NOMO-1 treated with dmso at 0.1 percent for 144 hours (cell line): ENCODE measurements at regions not wholly inside any gene's neighbourhood (a gene's known extent, or its start where the extent isn't known, plus 50 kb on each side); places are given as distances from the start of the nearest gene placed in this dataset.
"Not testable (repeated sequence)": the region's sequence is repeated elsewhere in the genome, so short reads cannot be mapped to it uniquely, and the experiment has no call there.

Experiments used
- DNase-seq: peaks from one replicate; lab custom pipeline; 2025; ENCODE audit not compliant: unreplicated experiment; lab: John Stamatoyannopoulos, UW

DNA sequence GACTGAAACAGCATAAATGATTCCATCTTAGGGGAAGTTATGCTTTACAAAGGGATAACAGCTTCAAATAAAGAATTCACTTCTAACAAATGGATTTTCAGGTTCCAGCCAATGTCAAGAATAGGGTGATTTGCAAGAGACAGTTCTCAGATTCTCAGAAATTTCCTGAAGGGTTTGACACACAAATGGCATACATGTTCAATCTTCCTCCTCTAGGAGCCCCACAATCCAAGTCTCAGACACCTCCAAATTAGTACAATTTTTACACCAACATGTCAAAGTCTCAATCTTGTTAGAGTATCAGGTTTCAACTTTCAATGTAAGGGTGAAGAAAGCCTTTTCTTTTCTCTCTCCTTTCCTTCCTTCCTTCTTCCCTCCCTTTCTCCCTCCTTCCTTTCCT is 996.6 kb downstream of the TLE1 start:
- no peak for DNase-seq

DNA sequence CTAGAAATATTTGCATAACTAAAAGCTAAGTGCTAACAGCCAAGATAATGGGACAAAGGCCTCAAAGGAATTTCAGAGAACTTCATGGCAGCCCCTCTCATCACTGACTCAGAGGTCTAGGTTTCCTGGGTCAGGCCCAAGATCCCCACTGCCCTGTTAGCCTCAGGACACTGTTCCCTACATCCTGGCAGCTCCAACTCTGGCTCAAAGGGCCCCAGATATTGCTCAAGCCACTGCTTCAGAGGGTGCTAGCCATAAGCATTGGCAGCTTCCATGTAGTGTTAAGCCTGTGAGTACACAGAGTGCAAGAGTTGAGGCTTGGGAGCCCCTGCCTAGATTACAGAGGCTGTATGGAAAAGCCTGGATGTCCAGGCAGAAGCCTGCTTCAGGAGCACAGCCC is 998.1 kb downstream of the TLE1 start:
- DNase-seq = no peak

DNA sequence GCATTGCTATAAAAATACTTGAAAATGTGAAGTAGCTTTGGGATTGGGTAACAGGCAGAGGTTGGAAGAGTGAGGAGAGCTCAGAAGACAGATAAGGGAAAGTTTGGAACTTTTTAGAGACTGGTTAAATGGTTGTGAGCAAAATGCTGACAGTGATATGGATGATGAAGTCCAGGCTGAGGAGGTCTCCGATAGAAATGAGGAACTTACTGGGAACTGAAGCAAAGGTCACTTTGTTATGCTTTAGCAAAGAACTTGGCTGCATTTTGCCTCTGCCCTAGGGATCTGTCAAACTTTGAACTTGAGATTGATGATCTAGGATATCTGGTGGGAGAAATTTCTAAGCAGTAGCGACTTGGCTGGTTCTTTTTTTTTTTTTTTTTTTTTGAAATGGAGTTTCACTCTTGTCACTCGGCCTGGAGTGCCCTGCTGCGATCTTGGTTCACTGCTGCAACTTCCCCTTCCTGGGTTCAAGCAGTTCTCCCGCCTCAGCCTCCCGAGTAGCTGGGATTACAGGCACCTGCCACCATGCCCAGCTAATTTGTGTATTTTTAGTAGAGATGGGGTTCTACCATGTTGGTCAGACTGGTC is 998.9 kb downstream of the TLE1 start:
- no peak for DNase-seq

DNA sequence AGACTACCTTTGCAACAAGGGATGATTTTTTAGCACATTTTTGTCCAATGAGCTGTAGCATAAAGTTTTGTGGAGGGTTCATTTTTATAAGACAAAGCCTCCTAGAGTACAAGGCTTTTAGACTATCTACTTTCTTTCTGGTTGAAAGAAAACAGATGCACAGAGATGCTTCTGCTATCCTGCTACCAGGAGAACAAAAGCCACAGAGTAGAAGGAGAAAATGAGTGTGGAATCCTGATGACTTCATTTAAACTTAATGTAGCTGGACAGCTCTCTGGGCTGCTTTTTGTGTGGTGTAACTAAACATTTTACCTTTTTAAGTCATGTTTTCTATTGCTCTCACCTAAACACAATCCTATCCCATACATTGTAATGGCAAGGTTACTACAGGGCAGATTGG is 1009.4 kb downstream of the TLE1 start:
- DNase-seq = no peak

DNA sequence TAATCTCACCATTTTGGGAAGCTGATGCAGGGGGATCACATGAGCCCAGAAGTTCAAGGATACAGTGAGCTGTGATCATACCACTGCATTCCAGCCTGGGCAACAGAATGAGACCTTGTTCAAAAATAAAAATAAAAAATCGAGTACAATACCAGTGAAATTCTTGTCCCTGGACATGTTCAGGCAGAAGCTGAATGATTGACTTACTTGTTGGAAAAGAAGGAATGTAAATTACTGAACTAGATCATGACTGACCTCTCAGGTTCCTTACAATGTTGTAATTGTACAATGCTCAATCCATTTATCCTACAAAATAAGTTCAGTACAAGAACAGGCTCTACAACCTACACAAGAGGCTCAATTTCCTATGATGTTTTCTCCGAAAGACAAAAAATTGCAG is 1010.4 kb downstream of the TLE1 start:
- no peak for DNase-seq

DNA sequence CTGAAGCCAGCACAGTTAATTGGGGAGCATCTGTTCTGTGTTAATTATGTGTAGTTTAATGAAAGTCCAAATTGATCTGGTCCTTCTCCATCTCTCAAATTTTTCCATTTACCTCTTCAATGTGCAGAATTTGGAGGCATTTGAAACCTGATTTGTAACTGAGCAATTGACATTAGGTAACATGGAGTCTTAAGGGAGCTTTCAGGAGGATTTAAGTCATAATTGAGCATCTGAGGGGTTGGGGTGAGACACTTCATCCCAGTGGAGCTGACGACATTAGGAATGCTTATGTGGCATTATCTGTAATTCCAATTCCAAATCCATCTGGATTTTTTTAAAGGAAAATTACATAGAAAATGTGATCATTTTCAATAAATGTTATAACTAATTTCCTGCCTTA is 1015.9 kb downstream of the TLE1 start:
- no peak for DNase-seq

DNA sequence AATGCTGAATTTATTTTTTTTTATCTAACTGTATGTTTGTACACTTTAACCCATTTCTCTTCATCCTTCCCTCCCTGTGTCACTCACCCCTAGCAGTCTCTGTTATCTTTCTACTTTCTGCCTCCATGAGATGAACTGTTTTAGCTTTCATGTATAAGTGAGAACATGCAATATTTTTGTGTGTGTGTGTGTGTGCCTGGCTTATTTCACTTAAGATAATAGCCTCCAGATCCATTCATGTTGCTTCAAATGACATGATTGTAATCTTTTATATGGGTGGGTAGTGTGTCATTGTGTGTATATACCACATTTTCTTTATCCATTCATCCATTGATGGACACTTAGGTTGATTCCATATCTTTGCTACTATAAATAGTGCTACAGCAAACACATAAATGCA is 1023.9 kb downstream of the TLE1 start:
- no peak for DNase-seq

DNA sequence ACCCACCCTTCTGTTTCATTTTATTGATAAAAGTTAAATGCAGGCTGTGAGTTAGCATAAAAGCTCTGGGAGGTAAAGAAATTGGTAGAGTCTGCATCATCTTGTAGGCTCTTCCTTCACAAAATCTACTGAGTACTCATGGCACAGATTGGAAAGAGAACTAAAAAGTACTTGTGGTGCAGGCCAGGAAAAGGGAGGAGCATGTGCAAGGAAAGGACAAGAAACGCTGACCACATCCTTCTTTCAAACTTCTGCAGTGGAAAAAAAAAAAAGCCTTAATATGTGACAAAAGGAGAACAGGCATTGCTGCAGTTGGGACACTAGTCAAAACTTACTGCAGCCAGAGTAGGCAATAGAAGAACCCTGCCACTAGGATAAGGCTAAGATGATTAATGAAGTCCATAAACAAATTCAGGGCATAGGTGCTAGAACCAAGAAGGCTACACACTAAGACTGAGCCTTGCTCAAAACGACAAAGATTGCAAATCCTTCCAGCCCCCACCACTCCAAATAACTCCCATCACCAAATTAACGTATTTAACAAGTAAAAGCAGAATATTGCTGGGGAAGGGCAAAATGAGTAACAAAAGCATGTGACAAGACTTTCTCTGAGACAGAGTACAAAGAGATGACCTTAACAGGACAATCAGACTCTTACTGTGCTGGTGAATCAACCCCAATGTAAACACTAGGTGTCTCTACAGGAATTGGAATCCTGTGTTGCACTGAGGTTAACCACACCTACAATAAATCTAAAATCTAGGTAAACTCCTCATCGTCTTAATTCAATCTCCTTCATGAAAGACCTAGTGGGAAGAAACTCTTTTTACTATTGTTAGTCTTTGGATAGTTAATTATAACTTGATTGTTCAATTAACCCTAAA is 1024.8 kb downstream of the TLE1 start:
- no peak for DNase-seq

DNA sequence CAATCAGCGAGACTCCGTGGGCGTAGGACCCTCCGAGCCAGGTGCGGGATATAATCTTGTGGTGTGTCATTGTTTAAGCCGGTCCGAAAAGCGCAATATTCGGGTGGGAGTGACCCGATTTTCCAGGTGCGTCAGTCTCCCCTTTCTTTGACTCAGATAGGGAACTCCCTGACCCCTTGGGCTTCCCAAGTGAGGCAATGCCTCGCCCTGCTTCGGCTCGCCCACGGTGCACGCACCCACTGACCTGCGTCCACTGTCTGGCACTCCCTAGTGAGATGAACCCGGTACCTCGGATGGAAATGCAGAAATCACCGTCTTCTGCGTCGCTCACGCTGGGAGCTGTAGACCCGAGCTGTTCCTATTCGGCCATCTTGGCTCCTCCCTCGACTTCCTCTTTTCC is 1029.6 kb downstream of the TLE1 start:
- DNase-seq = not testable (repeated sequence)

DNA sequence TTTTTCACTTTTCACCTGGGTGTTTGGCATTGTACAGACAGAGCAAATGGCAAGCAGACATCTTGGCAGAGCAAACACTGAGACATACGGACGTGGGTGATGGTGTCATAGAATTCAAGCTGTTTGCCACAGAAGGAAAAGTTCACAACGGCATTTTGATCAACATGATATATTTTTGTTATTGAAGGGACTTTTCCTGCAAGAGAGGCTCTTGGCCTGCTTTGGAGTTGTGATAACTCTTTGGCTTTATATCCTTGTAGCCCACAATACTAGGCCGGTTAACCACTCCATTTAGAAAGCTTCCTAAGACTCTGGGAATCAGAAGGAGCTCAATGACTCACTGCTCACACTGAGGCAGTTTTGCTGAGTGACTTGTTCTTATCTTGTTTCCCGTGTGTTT is 1038.3 kb downstream of the TLE1 start:
- DNase-seq = no peak

DNA sequence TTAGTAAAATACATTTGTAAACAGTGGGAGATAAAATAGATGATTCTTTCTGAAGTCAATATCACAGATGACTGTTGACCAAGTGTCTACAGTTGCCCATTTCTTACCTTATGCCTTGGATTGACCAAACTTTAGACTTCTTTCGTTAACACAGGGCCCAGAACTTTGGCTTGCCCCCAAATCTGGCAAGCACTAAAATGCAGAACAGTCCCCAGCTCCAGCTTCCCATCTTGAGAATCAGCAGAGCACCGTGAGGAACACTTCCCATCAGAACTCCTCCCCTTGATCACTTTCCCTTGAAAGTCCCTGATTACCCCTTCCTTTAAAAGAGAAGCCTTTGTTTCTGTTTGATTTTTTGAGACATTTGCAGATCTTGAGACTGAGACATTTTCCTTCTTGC is 1039.9 kb downstream of the TLE1 start:
- no peak for DNase-seq

DNA sequence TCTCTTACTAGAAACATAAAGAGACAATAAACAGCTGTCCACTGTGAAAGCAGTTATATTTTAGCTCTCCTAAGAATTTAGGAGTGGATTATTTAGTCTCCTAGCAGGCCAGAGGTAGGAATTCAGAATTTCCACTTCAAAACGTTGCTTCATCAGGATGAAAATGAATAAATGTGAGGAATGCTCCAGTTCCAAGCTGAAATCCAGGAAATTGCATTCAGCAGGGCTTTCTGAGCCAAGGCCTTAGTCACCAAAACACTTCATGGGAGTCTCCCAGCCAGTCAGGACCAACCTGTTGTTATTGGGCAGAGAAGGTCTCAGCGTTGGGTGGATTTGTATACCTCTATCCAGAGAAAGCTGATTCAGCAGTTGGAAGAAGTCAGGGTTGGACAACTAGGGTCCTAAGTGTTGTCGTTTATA is 1040.3 kb downstream of the TLE1 start:
- DNase-seq = no peak

DNA sequence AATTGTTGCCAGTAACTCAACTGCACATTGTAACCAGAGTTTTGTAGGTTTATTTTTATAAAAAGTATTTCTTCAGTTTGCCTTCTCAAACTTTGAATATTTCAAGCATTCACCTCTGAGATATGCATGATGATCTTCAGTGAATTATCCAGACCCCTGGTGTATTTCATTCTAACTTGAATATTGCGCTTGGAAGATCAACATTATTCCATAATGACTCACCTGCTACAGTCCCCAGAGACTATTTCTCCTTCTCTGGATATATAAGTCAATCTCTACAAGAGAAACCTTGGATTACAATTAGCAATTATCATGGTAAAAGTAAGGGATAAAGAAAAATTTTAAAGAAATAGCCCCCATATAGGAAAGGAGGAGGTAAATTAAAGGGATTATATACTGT is 1041.0 kb downstream of the TLE1 start:
- DNase-seq = no peak

DNA sequence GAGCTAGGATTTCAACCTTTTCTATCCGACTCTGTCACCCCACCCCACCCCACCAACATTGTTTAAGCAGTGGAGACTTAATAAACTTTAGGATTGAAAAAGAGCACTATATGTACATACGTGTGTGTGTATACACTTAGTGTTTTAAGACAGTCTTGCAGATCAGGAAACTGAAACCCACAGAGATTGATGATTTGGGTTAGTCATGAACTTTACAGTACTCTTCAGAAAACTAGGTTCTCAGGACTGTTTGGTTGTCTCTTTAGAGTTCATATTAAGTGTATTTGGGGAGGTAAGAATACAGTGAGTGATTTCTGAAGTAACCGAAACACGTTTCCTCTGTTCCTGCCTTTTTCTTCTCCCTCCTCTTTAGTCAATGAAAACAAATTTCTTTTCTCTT is 1043.1 kb downstream of the TLE1 start:
- no peak for DNase-seq

DNA sequence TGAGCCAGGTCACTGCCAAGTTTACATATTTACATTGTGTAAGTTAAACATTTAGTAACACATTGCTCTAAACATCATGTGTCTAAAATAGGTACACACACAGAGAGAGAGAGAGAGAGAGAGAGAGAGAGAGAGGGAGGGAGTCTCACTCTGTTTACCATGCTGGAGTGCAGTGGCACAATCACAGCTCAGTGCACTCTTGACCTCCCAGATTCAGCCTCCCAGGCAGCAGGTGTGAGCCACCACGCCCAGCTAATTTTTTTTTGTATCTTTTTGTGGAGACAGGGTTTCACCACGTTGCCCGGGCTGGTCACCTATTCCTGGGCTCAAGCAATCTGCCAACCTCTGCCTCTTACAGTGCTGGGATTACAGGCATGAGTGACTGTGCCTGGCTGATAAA is 1045.3 kb downstream of the TLE1 start:
- DNase-seq = no peak

DNA sequence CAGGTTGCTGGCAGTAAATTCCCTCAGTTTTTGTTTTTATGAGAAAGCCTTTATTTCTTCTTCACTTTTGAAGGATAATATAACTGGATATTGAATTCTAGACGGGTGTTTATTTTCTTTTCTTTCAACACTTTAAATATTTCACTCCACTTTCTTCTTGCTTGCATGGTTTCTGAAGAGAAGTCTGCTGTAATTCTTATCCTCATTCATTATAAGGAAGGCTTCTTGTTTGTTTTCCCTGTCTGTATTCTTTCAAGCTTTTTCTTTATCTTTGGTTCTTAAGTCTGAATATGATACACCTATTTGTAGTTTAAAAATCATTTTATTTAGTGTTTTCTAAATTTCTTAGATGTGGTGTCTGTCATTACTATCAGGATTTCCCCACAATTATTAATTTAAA is 1054.3 kb downstream of the TLE1 start:
- no peak for DNase-seq

DNA sequence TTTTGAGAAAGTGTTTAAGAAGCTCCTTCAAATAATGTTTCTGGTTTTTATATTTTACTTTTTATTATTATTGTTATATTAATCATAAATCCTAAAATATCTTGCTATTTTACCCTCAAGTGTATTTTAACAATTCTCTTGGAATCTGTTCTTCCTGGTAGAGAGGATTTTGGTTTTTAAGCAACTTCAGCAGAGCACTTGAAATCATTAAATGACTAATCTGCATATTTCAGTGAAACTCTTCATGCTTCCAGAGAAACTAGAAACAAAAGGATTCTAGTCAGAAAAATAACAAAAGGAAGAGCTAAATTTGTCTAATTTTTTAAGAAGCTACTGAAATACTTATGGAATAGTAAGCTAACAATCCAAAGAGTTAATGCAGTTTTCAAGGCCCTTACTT is 1057.3 kb downstream of the TLE1 start:
- no peak for DNase-seq

DNA sequence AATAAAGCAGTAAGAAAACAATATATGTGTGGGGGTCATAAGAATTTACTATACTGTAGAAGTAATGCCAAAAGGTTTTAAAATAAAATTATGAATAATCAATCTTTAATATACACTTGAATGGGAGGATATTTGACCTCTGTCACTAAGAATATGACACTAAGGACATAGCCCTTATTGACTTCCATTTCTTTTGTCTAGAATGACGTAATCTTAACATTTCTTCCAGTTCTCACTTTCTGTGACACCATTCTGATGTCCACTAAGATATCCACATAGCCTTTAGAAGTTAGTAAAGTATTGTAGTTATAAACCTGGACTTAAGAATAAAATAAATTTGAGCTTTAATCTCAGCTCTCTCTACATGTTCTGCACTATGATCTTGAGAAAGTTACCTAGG is 1050.7 kb downstream of the TLE4 start:
- no peak for DNase-seq

DNA sequence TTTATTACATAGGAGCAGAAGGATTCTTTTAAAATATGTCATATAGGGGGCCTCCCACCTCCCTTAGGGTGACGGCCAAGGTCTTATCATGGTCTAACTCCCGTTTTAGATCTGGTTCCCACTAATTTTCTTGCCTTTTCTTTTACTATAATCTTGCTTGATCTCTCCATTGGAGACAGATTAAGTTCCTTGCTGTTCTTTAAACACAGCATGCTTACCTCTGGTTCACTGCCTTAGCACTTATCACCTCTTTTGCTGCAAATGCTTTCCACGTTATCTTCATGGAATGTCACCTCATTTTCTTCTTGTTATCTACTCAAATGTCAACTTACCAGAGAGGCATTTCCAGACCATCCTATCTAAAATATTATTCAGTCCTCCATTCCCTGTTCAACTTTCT is 1047.6 kb downstream of the TLE4 start:
- DNase-seq = no peak

DNA sequence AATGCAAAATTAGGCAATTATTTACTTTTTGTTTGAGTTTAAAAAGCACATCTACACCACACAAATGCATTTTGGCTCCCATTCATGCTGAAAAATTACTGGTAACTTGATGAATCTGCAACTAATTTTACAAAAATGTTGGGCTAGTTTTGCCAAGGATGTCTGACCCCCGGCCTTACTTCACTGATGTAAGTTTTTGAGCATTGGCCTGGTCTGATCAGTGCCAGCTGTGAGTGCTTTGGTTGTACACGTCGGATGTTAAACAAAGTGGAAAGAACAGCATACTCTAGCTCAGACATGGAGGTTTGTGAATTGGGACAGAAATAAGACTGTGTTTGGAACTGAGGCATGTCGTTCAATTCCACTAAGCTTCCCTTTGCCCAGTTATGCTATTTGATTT is 1044.2 kb downstream of the TLE4 start:
- no peak for DNase-seq

DNA sequence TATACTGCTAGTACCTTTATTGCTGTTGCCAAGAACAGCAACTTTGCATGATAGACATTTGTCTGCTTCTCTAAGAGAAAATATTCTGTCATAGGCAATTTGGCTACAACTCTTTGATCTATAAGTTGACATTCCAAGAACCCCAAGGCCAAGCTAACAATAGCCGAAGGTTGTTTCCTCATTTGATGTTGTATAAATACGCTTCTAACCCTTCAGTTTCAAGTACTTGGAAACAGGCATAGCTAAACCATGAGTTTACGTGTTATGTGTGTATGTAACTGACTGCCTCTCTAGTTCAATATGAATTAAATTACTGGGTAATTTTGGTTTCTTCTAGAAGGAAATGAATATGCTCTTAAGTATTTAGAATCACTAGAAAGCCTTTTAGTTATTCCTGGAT is 1034.0 kb downstream of the TLE4 start:
- DNase-seq = no peak

DNA sequence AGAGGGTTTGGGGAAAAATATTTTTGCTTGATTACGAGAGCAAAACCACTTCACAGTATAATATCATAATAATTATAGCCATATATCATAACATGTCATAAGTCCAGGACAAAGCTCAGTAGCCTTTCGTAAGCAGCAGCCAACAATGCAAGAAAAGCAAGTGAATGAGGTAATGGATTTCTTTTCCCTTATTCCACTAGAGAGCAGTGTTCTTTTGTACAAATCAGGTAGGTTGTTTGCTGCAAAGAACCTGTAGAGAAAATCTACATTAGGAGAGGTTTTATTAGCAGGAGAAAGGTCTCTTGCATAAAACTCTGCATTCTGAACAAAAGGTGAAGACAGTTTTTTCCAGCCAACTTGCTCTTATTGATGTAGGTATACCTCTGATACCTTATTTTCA is 1033.4 kb downstream of the TLE4 start:
- no peak for DNase-seq

DNA sequence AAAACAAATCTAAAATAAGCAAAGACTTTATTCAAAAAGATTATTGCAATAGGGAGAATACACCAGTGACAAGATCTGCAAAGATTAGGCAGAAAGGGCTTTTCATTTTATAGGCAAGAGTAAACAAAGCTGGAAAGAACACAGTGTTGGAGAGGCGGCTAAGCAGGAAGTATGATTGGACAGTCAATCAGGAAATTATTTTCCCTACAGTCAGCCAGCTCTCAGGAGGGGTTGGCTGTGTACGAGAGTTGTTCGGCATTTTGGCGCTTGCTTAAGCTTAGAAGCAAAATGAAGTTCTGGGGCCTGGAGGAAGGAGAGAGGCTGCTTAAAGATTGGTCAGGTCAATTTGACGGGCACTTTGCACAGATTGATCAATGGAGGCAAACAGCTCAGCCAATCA is 1030.5 kb downstream of the TLE4 start:
- DNase-seq = no peak
